ENCODE measurements at regions not wholly inside any gene's neighbourhood (a gene's known extent, or its start where the extent isn't known, plus 50 kb on each side); places are given as distances from the start of the nearest gene placed in this dataset.
A peak's percentile ranks its signal among the peaks of the same experiment; 100 is the strongest.

GRCh38 chr6:15845492-15845891, 182.7 kb upstream of the DTNBP1 start:
- WGBS, 2 donors, result 72 to 74% methylated on average over 4 of the region's 4 CpGs
- no peak for DNase-seq
- no peaks in the 10 kb centered on the region for H3K36me3 ChIP-seq (replicated peaks in 1 of 2; ENCODE audit: insufficient read depth in 1 of 2, low read depth in 2 of 2)

GRCh38 chr6:15843764-15844163, 180.9 kb upstream of the DTNBP1 start:
- Histone ChIP-seq H3K4me1 (no peaks in the 10 kb centered on the region), H3K27ac (no peak overlapping the region), H3K4me3 (no peak overlapping the region), H3K36me3 (replicated peaks in 1 of 2; ENCODE audit: insufficient read depth in 1 of 2, low read depth in 2 of 2) (no peaks in the 10 kb centered on the region), H3K27me3 (no peaks in the 10 kb centered on the region), H3K9me3 (no peaks in the 10 kb centered on the region)
- ATAC-seq, result no peak
- no peak for DNase-seq
- TF ChIP-seq CTCF (IDR thresholded peaks at IDR 0.05) (no peak), POLR2A (IDR thresholded peaks at IDR 0.05) (no peak)
- intact Hi-C loops (cut with DNase I), result no loop called here

More at GRCh38 chr6:15845492-15845891, 182.7 kb upstream of the DTNBP1 start:
- Histone ChIP-seq H3K4me3 (no peak overlapping the region), H3K27ac (no peak overlapping the region), H3K27me3 (no peaks in the 10 kb centered on the region), H3K4me1 (no peaks in the 10 kb centered on the region), H3K9me3 (no peaks in the 10 kb centered on the region)
- no peak for ATAC-seq
- TF ChIP-seq POLR2A (IDR thresholded peaks at IDR 0.05), result no peak
- no peak for TF ChIP-seq CTCF (IDR thresholded peaks at IDR 0.05)
- intact Hi-C loops (cut with DNase I), result no loop called here

GRCh38 chr6:15843226-15843625, 180.4 kb upstream of the DTNBP1 start:
- Histone ChIP-seq H3K4me3 (no peak overlapping the region), H3K36me3 (replicated peaks in 1 of 2; ENCODE audit: insufficient read depth in 1 of 2, low read depth in 2 of 2) (no peaks in the 10 kb centered on the region), H3K4me1 (no peaks in the 10 kb centered on the region), H3K9me3 (no peaks in the 10 kb centered on the region), H3K27me3 (no peaks in the 10 kb centered on the region), H3K27ac (no peak overlapping the region)
- DNase-seq (no peak), ATAC-seq (no peak)
- 62 to 65% methylated on average over 4 of the region's 4 CpGs for WGBS, 2 donors
- intact Hi-C loops (cut with DNase I), result no loop called here
- TF ChIP-seq POLR2A (IDR thresholded peaks at IDR 0.05) (no peak), CTCF (IDR thresholded peaks at IDR 0.05) (no peak)

- H3K4me1 ChIP-seq, result no peaks in the 10 kb centered on the region
- 77 to 82% methylated on average over 3 of the region's 3 CpGs for WGBS, 2 donors
- H3K27me3 ChIP-seq, result no peaks in the 10 kb centered on the region
- ATAC-seq (no peak), DNase-seq (no peak)
- H3K4me3 ChIP-seq, result no peak overlapping the region
- intact Hi-C loops (cut with DNase I), result no loop called here
- no peaks in the 10 kb centered on the region for H3K9me3 ChIP-seq
- H3K36me3 ChIP-seq (replicated peaks in 1 of 2; ENCODE audit: insufficient read depth in 1 of 2, low read depth in 2 of 2), result no peaks in the 10 kb centered on the region
- H3K27ac ChIP-seq, result no peak overlapping the region
- TF ChIP-seq POLR2A (IDR thresholded peaks at IDR 0.05) (no peak), CTCF (IDR thresholded peaks at IDR 0.05) (no peak)
These were observed 179.9 kb upstream of the DTNBP1 start for GRCh38 chr6:15842727-15843117.

- intact Hi-C loops (cut with DNase I), result no loop called here
- no peaks in the 10 kb centered on the region for H3K27me3 ChIP-seq
- no peaks in the 10 kb centered on the region for H3K36me3 ChIP-seq (replicated peaks in 1 of 2; ENCODE audit: insufficient read depth in 1 of 2, low read depth in 2 of 2)
- no peak for TF ChIP-seq CTCF (IDR thresholded peaks at IDR 0.05)
- no peak for TF ChIP-seq POLR2A (IDR thresholded peaks at IDR 0.05)
- no peak overlapping the region for H3K27ac ChIP-seq
- WGBS, 2 donors, result 79 to 80% methylated on average over 9 of the region's 9 CpGs
- ATAC-seq (peak; percentile 27), DNase-seq (peak in 2 of 4 donors; percentile 5 to 9)
- no peak overlapping the region for H3K4me3 ChIP-seq
- H3K4me1 ChIP-seq, result no peaks in the 10 kb centered on the region
- H3K9me3 ChIP-seq, result no peaks in the 10 kb centered on the region
These were observed 179.3 kb upstream of the DTNBP1 start for GRCh38 chr6:15841937-15842726.

Measured in body of pancreas (tissue), 4 donors.